MV-4-11 (cell line): ENCODE measurements at regions not wholly inside any gene's neighbourhood (a gene's known extent, or its start where the extent isn't known, plus 50 kb on each side); places are given as distances from the start of the nearest gene placed in this dataset.

Experiments used
- DNase-seq: peaks from one replicate; lab custom pipeline; 2025; lab: John Stamatoyannopoulos, UW

- no peak for DNase-seq
Measured at GRCh38 chr6:54058236-54058635, 53.0 kb upstream of the MLIP start.

- DNase-seq = no peak
Measured at GRCh38 chr6:54059683-54060082, 51.6 kb upstream of the MLIP start.

GRCh38 chr6:54060286-54060685, 51.0 kb upstream of the MLIP start:
- DNase-seq = no peak
